PC-3 (cell line): ENCODE measurements at regions not wholly inside any gene's neighbourhood (a gene's known extent, or its start where the extent isn't known, plus 50 kb on each side); places are given as distances from the start of the nearest gene placed in this dataset.

ENCODE experiments used
- CTCF ChIP-seq: fragments of 300-600 bp; sonication (generic); conservative IDR thresholded peaks from 2 replicates; pipeline ENCODE4 v1.5.1; 2017; ENCODE audit warnings: antibody characterized with exemption, low read depth, mild to moderate bottlenecking, low read length
- EZH2phosphoT487 ChIP-seq: fragments of 300-600 bp; sonication (generic); IDR thresholded peaks from 2 replicates; pipeline ENCODE4 v1.6.1; 2018; ENCODE audit warnings: mild to moderate bottlenecking, antibody characterized with exemption, low read length, borderline replicate concordance

GRCh38 chr6:134863763-134864510, 86.0 kb downstream of the ALDH8A1 start:
- TF ChIP-seq CTCF (no peak), EZH2phosphoT487 (no peak)
